ENCODE measurements at regions not wholly inside any gene's neighbourhood (a gene's known extent, or its start where the extent isn't known, plus 50 kb on each side); places are given as distances from the start of the nearest gene placed in this dataset.
A peak's percentile ranks its signal among the peaks of the same experiment; 100 is the strongest.

DNA sequence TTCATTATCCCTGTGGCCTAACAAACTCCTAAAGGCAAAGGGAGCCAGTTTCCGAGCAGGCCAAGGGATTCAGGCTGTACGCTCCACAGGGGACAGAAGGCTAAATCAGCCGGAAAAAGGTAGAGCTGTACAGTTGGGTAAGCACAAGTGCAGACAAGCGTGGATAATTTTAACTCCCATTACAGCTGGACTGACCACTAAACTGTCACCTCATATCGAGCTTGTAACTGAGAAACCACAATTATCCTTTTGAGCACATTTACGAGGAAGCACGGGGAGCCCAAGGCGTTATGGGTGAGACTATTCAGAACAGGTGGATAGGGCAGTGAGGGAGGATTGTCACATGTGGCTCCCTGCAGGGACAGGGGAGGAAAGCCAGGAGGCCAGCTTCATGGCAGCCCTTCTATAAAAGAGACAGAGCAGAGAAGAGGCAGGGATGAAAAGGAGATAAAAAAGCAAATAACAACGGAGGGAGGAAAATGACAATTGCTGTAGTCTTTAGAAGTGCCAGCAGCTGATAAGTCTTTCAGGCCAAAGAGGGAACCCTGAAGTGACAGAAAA is 288.0 kb downstream of the FGFR2 start:
- Histone ChIP-seq H3K9me1 (ENCODE audit: control insufficient read depth, extremely low read depth, insufficient read depth, low read length) (no peaks in the 10 kb centered on the region), H3K27ac (ENCODE audit: control insufficient read depth, insufficient read depth, low read length) (peak overlapping the region; percentile 70), H3K79me2 (ENCODE audit: control insufficient read depth, insufficient read depth, low read length) (no peaks in the 10 kb centered on the region), H3K27me3 (ENCODE audit: control insufficient read depth, extremely low read depth, insufficient read depth, low read length) (no peaks in the 10 kb centered on the region), H2AFZ (ENCODE audit: control insufficient read depth, low read length) (peak overlapping the region; percentile 35), H3K4me1 (ENCODE audit: control insufficient read depth, extremely low read depth, insufficient read depth, low read length) (peaks cover 64% of the 10 kb centered on the region), H3K4me3 (ENCODE audit: control insufficient read depth in 2 of 3, extremely low read depth in 1 of 3, insufficient read depth in 2 of 3, low read depth in 1 of 3, low read length in 3 of 3) (no peak overlapping the region), H3K9me3 (ENCODE audit: control insufficient read depth, low read depth, low read length) (no peaks in the 10 kb centered on the region), H3K9ac (ENCODE audit: control insufficient read depth, extremely low read depth, insufficient read depth, low read length) (no peak overlapping the region), H3K36me3 (ENCODE audit: control insufficient read depth in 2 of 2, extremely low read depth in 1 of 2, insufficient read depth in 2 of 2, low read length in 2 of 2) (no peaks in the 10 kb centered on the region), H4K20me1 (ENCODE audit: control insufficient read depth, extremely low read depth, insufficient read depth, low read length) (no peaks in the 10 kb centered on the region), H3K4me2 (ENCODE audit: control insufficient read depth, extremely low read depth, insufficient read depth, low read depth, low read length) (no peak overlapping the region)
- dilution Hi-C loops (cut with MboI; ENCODE audit: extremely low pct_ligation_motif_present, low sequenced_read_pairs) = no loop called here
- FAIRE-seq = peak; percentile 76
- TF ChIP-seq EZH2 (IDR thresholded peaks at IDR 0.05; ENCODE audit: low read length) = no peak
- TF ChIP-seq, protein P1, sequence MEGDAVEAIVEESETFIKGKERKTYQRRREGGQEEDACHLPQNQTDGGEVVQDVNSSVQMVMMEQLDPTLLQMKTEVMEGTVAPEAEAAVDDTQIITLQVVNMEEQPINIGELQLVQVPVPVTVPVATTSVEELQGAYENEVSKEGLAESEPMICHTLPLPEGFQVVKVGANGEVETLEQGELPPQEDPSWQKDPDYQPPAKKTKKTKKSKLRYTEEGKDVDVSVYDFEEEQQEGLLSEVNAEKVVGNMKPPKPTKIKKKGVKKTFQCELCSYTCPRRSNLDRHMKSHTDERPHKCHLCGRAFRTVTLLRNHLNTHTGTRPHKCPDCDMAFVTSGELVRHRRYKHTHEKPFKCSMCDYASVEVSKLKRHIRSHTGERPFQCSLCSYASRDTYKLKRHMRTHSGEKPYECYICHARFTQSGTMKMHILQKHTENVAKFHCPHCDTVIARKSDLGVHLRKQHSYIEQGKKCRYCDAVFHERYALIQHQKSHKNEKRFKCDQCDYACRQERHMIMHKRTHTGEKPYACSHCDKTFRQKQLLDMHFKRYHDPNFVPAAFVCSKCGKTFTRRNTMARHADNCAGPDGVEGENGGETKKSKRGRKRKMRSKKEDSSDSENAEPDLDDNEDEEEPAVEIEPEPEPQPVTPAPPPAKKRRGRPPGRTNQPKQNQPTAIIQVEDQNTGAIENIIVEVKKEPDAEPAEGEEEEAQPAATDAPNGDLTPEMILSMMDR (optimal IDR thresholded peaks at IDR 0.05 in 1 of 3, IDR thresholded peaks at IDR 0.05 in 1 of 3, conservative IDR thresholded peaks at IDR 0.05 in 1 of 3; ENCODE audit: extremely low read depth in 1 of 3, insufficient read depth in 2 of 3, low read length in 3 of 3) = no peak
- DNase-seq (ENCODE audit: low read depth, low spot score) = no peak

DNA sequence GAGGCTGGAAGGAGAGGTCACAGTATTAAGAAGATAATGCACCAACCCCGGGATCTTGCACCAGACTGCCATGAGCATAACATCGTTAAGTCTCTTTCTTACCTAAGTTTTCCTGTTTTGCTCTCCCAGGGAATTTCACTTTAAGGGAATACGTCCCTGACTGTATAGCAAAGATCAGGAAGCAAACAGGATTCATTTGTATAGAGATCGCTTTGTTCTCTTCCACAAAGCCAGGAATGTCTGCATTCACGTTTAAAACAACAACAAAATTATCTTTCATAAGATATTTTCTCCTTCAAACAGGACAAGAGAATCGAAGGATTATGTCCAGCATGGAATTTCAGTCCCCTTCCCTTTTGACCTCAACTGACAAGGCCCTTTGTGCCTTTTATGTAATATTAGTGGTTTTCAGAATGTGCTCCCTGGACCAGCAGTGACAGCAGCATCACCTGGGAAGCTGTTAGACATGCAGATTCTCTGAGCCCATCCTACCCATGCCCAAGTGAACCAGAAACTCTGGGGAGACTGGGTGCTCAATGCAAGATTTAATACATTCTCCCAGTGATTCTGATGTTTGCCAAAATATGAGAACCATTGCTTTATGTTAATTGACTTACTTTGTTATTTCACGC is 286.3 kb downstream of the FGFR2 start:
- peaks cover 64% of the 10 kb centered on the region for H3K4me1 ChIP-seq (ENCODE audit: control insufficient read depth, extremely low read depth, insufficient read depth, low read length)

More for the DNA sequence above, 286.3 kb downstream of the FGFR2 start:
- H3K9me1 ChIP-seq (ENCODE audit: control insufficient read depth, extremely low read depth, insufficient read depth, low read length) = no peaks in the 10 kb centered on the region
- H3K4me2 ChIP-seq (ENCODE audit: control insufficient read depth, extremely low read depth, insufficient read depth, low read depth, low read length) = peak overlapping the region; percentile 80
- H3K27ac ChIP-seq (ENCODE audit: control insufficient read depth, insufficient read depth, low read length) = peak overlapping the region; percentile 88
- FAIRE-seq (peak; percentile 91), DNase-seq (ENCODE audit: low read depth, low spot score) (no peak)
- H2AFZ ChIP-seq (ENCODE audit: control insufficient read depth, low read length) = peak overlapping the region; percentile 83
- TF ChIP-seq EZH2 (IDR thresholded peaks at IDR 0.05; ENCODE audit: low read length) = no peak
- TF ChIP-seq, protein P1 (optimal IDR thresholded peaks at IDR 0.05 in 1 of 3, IDR thresholded peaks at IDR 0.05 in 1 of 3, conservative IDR thresholded peaks at IDR 0.05 in 1 of 3; ENCODE audit: extremely low read depth in 1 of 3, insufficient read depth in 2 of 3, low read length in 3 of 3) = no peak
- dilution Hi-C loops (cut with MboI; ENCODE audit: extremely low pct_ligation_motif_present, low sequenced_read_pairs) = no loop called here
- no peaks in the 10 kb centered on the region for H3K79me2 ChIP-seq (ENCODE audit: control insufficient read depth, insufficient read depth, low read length)
- H3K36me3 ChIP-seq (ENCODE audit: control insufficient read depth in 2 of 2, extremely low read depth in 1 of 2, insufficient read depth in 2 of 2, low read length in 2 of 2) = no peaks in the 10 kb centered on the region
- H3K4me3 ChIP-seq (ENCODE audit: control insufficient read depth in 2 of 3, extremely low read depth in 1 of 3, insufficient read depth in 2 of 3, low read depth in 1 of 3, low read length in 3 of 3) = no peak overlapping the region
- no peaks in the 10 kb centered on the region for H3K9me3 ChIP-seq (ENCODE audit: control insufficient read depth, low read depth, low read length)
- H3K27me3 ChIP-seq (ENCODE audit: control insufficient read depth, extremely low read depth, insufficient read depth, low read length) = no peaks in the 10 kb centered on the region
- H3K9ac ChIP-seq (ENCODE audit: control insufficient read depth, extremely low read depth, insufficient read depth, low read length) = peak overlapping the region; percentile 65
- no peaks in the 10 kb centered on the region for H4K20me1 ChIP-seq (ENCODE audit: control insufficient read depth, extremely low read depth, insufficient read depth, low read length)
